B cell (primary cell): ENCODE measurements at regions not wholly inside any gene's neighbourhood (a gene's known extent, or its start where the extent isn't known, plus 50 kb on each side); places are given as distances from the start of the nearest gene placed in this dataset.

Source experiments
- ATAC-seq: fragments of 200-7000 bp; cut with Tn5 transposase; one replicate; pipeline ENCODE4 v1.10.0; 2021; ENCODE audit warnings: low read depth, mild to moderate bottlenecking, moderate number of reproducible peaks, moderate library complexity
- CTCF ChIA-PET: fragments of 350-600 bp; sonication (Branson Sonifier 250); formaldehyde crosslinking; loops from one replicate; lab custom pipeline; 2021; ENCODE audit warnings: antibody characterized with exemption, inconsistent platforms; lab: Charles Lee
- POLR2A ChIA-PET: fragments of 350-600 bp; sonication (Branson Sonifier 250); formaldehyde crosslinking; loops from one replicate; lab custom pipeline; 2021; ENCODE audit warnings: antibody characterized with exemption; lab: Charles Lee
- DNase-seq: peaks from one replicate; pipeline ENCODE4 v3.0.0; 2013
- H2AFZ ChIP-seq: 2 replicates; pipeline ENCODE4 v1.6.1; 2012; ENCODE audit warnings: mild to moderate bottlenecking, low read depth, low read length; ENCODE audit not compliant: insufficient read depth, poor library complexity, severe bottlenecking
- H3K27ac ChIP-seq, 2 donors: 1 replicate in 1 of 2; 2 replicates in 1 of 2; pipeline ENCODE4 v1.5.1; 2012 to 2013; ENCODE audit warnings: low read length in 2 of 2, mild to moderate bottlenecking in 2 of 2, moderate library complexity in 1 of 2
- H3K27me3 ChIP-seq, 4 experiments: fragments of 200-600 bp in 1 of 4; sonication (generic) in 1 of 4; replicated peaks in 1 of 4; 1 replicate in 2 of 4; 2 replicates in 2 of 4; pipeline versions ENCODE4 v1.6.1 to v1.7.0; 2013 to 2016; ENCODE audit warnings: low read length in 3 of 4, mild to moderate bottlenecking in 2 of 4, mixed read lengths in 1 of 4, moderate library complexity in 1 of 4; ENCODE audit not compliant: insufficient read depth in 4 of 4, control insufficient read depth in 3 of 4; ENCODE audit errors: control extremely low read depth in 1 of 4
- H3K36me3 ChIP-seq, 2 experiments: replicated peaks in 1 of 2; 1 replicate in 1 of 2; 2 replicates in 1 of 2; pipeline versions ENCODE4 v1.6.1 to v1.7.1; 2013; ENCODE audit warnings: low read length in 1 of 2; ENCODE audit not compliant: insufficient read depth in 2 of 2, control insufficient read depth in 1 of 2; ENCODE audit errors: control extremely low read depth in 1 of 2, extremely low read depth in 1 of 2
- H3K4me1 ChIP-seq, 2 donors: fragments of 200-600 bp in 1 of 2; sonication (generic) in 1 of 2; 1 replicate in 1 of 2; 2 replicates in 1 of 2; pipeline versions ENCODE4 v1.5.1 to v1.6.1; 2013 to 2017; ENCODE audit warnings: low read length in 2 of 2; ENCODE audit not compliant: control insufficient read depth in 2 of 2, insufficient read depth in 2 of 2
- H3K4me2 ChIP-seq: replicated peaks from 2 replicates; pipeline ENCODE3; 2012; ENCODE audit warnings: mild to moderate bottlenecking, low read depth, low read length; ENCODE audit not compliant: poor library complexity, severe bottlenecking
- H3K4me3 ChIP-seq, 5 experiments: fragments of 200-600 bp in 1 of 5; sonication (generic) in 1 of 5; 1 replicate in 3 of 5; 2 replicates in 2 of 5; pipeline versions ENCODE4 v1.5.1 to v1.7.0; 2011 to 2016; ENCODE audit warnings: low read length in 4 of 5, mild to moderate bottlenecking in 4 of 5, low read depth in 2 of 5, control low read depth in 1 of 5, moderate library complexity in 1 of 5; ENCODE audit not compliant: insufficient read depth in 1 of 5; ENCODE audit errors: control extremely low read depth in 1 of 5, extremely low read depth in 1 of 5
- H3K79me2 ChIP-seq: fragments of 200-600 bp; sonication (generic); one replicate; pipeline ENCODE4 v1.6.0; 2016; ENCODE audit warnings: low read length; ENCODE audit not compliant: control insufficient read depth, insufficient read depth
- H3K9ac ChIP-seq: fragments of 200-600 bp; sonication (generic); 2 replicates; pipeline ENCODE4 v1.6.1; 2017; ENCODE audit warnings: mild to moderate bottlenecking, low read length, moderate library complexity
- H3K9me3 ChIP-seq, 3 donors: one replicate each; pipeline versions ENCODE4 v1.6.1 to v1.7.1; 2013; ENCODE audit warnings: low read length in 2 of 3; ENCODE audit not compliant: control insufficient read depth in 2 of 3, insufficient read depth in 1 of 3; ENCODE audit errors: control extremely low read depth in 1 of 3
- H4K20me1 ChIP-seq: 2 replicates; pipeline ENCODE4 v1.6.0; 2012; ENCODE audit warnings: mild to moderate bottlenecking, low read length; ENCODE audit not compliant: insufficient read depth, control insufficient read depth, poor library complexity, severe bottlenecking
- H3K27ac Mint-ChIP-seq: one replicate; pipeline ENCODE4 v1.8.0; 2021; ENCODE audit warnings: mixed read lengths
- H3K27me3 Mint-ChIP-seq: one replicate; pipeline ENCODE4 v1.8.0; 2021; ENCODE audit warnings: mixed read lengths
- H3K4me1 Mint-ChIP-seq: one replicate; pipeline ENCODE4 v1.8.0; 2021; ENCODE audit warnings: mixed read lengths
- H3K4me3 Mint-ChIP-seq: one replicate; pipeline ENCODE4 v1.8.0; 2021; ENCODE audit warnings: mixed read lengths
- H3K9me3 Mint-ChIP-seq: one replicate; pipeline ENCODE4 v1.8.0; 2022; ENCODE audit warnings: mixed read lengths; ENCODE audit not compliant: insufficient read depth
- EZH2 ChIP-seq: IDR thresholded peaks from 2 replicates; pipeline ENCODE4 v1.6.1; 2012; ENCODE audit warnings: borderline replicate concordance, low read depth, mild to moderate bottlenecking, moderate library complexity, low read length; ENCODE audit not compliant: insufficient read depth, poor library complexity, severe bottlenecking
- WGBS: methylation state at CpG from one replicate; pipeline ENCODE4 v1.1.5; 2013; ENCODE audit warnings: missing lambda C conversion rate; ENCODE audit not compliant: insufficient coverage; 5-methylcytosine and 5-hydroxymethylcytosine counted together
- intact Hi-C: fragments of 100-400 bp; cut with micrococcal nuclease; formaldehyde crosslinking; loops from one replicate; pipeline ENCODE4 v1.10.0; 2022
- TF ChIP-seq, protein P1 (sequence below): fragments of 200-600 bp; IDR thresholded peaks from one replicate; pipeline ENCODE4 v1.8.0; 2022; ENCODE audit warnings: antibody characterized with exemption, mild to moderate bottlenecking

DNA sequence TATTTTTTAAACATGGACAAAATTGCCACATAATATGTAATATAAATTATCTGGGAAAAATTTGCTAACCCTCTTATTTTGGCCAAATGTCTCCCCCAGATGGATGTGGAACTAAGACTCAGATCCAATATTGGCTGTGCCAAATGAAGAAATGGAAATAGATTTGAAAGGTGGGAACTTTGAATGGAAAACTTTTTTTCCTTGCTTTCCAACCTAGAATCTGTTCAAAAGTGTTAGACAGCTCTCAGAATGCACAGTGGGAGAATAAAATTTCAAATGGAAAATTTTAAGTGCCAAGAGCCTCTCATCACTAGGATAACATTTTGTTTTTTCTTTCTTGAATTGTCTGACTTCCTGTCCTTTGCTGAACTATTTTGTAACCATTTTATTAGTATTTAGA, 142.6 kb upstream of the GAS1 start:
- H3K4me2 ChIP-seq, result no peak overlapping the region
- H3K4me3 ChIP-seq, result no peak overlapping the region
- H3K36me3 ChIP-seq, result no peaks in the 10 kb centered on the region
- H4K20me1 ChIP-seq, result no peaks in the 10 kb centered on the region
- H3K27ac ChIP-seq, result no peak overlapping the region
- CTCF ChIA-PET, result no interaction called here
- no peaks in the 10 kb centered on the region for H3K79me2 ChIP-seq
- H3K4me1 ChIP-seq, result no peaks in the 10 kb centered on the region
- H2AFZ ChIP-seq, result no peak overlapping the region
- no peak for ATAC-seq
- Mint-ChIP-seq H3K27me3 (no peaks in the 10 kb centered on the region), H3K4me1 (no peaks in the 10 kb centered on the region), H3K27ac (no peak overlapping the region), H3K9me3 (peaks cover 9% of the 10 kb centered on the region), H3K4me3 (no peak overlapping the region)
- intact Hi-C loops, result no loop called here
- H3K27me3 ChIP-seq, result no peaks in the 10 kb centered on the region
- DNase-seq, result no peak
- peaks cover 0 to 5% (median 0%) of the 10 kb centered on the region in 3 donors for H3K9me3 ChIP-seq
- POLR2A ChIA-PET, result no interaction called here
- TF ChIP-seq EZH2, result no peak
- TF ChIP-seq, protein P1, sequence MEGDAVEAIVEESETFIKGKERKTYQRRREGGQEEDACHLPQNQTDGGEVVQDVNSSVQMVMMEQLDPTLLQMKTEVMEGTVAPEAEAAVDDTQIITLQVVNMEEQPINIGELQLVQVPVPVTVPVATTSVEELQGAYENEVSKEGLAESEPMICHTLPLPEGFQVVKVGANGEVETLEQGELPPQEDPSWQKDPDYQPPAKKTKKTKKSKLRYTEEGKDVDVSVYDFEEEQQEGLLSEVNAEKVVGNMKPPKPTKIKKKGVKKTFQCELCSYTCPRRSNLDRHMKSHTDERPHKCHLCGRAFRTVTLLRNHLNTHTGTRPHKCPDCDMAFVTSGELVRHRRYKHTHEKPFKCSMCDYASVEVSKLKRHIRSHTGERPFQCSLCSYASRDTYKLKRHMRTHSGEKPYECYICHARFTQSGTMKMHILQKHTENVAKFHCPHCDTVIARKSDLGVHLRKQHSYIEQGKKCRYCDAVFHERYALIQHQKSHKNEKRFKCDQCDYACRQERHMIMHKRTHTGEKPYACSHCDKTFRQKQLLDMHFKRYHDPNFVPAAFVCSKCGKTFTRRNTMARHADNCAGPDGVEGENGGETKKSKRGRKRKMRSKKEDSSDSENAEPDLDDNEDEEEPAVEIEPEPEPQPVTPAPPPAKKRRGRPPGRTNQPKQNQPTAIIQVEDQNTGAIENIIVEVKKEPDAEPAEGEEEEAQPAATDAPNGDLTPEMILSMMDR, result no peak
- H3K9ac ChIP-seq, result no peak overlapping the region

DNA sequence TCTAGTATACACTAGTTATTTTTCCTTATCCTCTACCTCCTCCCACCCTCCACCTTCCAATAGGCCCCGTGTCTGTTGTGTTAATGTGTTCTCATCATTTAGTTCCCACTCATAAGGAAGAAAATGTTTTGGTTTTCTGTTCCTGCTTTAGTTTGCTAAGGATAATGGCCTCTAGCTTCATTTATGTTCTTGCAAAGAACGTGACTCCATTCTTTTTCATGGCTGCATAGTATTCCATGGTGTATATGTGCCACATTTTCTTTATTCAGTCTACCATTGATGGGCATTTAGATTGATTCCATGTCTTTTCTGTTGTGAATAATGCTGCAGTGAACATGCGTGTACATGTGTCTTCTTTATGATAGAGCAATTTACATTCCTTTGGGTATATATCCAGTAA, 146.5 kb upstream of the GAS1 start:
- Histone ChIP-seq H4K20me1 (no peaks in the 10 kb centered on the region), H3K4me3 (no peak overlapping the region), H3K4me1 (no peaks in the 10 kb centered on the region), H3K9ac (no peak overlapping the region), H2AFZ (no peak overlapping the region), H3K36me3 (no peaks in the 10 kb centered on the region), H3K79me2 (no peaks in the 10 kb centered on the region), H3K4me2 (no peak overlapping the region), H3K9me3 (no peaks in the 10 kb centered on the region), H3K27ac (no peak overlapping the region), H3K27me3 (no peaks in the 10 kb centered on the region)
- ATAC-seq (no peak), DNase-seq (no peak)
- no peaks in the 10 kb centered on the region for H3K4me1 Mint-ChIP-seq
- no peak overlapping the region for H3K4me3 Mint-ChIP-seq
- ChIA-PET CTCF (no interaction called here), POLR2A (no interaction called here)
- intact Hi-C loops, result no loop called here
- H3K27me3 Mint-ChIP-seq, result no peaks in the 10 kb centered on the region
- H3K27ac Mint-ChIP-seq, result no peak overlapping the region
- no CpG with 5 or more reads among the region's 3 CpGs for WGBS
- TF ChIP-seq EZH2, result no peak
- TF ChIP-seq, protein P1, result no peak
- H3K9me3 Mint-ChIP-seq, result peaks cover 8% of the 10 kb centered on the region
